ENCODE measurements at regions not wholly inside any gene's neighbourhood (a gene's known extent, or its start where the extent isn't known, plus 50 kb on each side); places are given as distances from the start of the nearest gene placed in this dataset.

GRCh38 chr1:228850141-228851100 is 115.1 kb downstream of the RHOU start:
- no peak for DNase-seq

GRCh38 chr1:228851193-228851592 is 115.9 kb downstream of the RHOU start:
- DNase-seq = no peak

- no peak for DNase-seq
Measured at GRCh38 chr1:228851618-228852017, 116.3 kb downstream of the RHOU start.

DNA sequence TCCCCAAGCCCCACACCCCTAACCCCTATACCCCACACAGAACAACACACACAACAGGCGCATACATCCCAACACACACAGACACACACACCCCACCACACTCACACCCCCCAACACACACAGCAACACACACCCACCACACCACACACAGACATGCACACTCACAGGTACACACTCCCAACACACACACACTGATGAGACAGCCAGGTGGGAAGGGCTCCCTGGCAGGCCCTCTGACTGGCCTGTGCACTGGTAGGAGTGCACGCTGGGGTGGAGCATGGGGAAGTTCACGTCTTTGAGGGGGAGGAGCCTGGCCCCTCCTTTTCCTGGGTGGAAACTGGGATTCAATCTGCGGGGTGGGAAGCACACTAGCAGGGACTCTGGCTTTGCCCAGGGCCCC is 116.7 kb downstream of the RHOU start:
- DNase-seq = no peak

- DNase-seq = no peak
Measured at GRCh38 chr1:228852511-228853088, 117.3 kb downstream of the RHOU start.

GRCh38 chr1:228853191-228853590 is 117.9 kb downstream of the RHOU start:
- no peak for DNase-seq

DNA sequence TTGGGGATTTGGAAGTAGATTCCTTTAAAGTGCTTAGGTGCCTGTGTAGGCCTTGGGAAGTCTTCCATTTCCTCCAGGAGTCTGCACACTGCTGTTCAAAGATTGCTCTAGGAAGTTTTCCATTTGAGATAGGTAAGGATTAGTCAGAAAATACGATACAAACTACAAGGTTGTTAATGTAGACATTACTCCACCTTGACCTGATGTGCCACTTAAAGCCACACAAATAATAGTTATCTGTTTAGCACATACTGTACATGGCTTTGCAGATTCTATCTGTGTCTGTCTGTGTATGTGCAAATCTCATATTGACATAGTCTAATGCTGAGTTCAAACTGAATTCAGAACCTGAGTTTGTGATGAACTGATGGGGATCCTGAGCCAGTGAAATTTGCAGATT is 118.4 kb downstream of the RHOU start:
- DNase-seq = no peak

DNA sequence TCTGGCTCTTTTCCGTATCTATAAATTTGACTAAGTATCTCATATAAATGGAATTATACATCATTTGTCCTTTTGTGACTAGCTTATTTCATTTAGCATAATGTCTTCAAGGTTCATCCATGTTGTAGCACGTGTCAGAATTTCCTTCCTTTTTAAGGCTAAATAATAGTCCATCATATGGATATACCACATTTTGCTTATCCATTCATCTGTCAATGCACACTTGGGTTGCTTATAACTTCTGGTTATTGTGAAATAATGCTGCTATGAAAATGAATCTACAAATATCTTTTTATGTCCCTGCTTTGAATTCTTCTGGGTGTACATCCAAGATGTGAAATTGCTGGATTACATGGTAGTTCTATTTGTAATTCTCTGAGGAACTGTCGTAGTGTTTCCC is 119.6 kb downstream of the RHOU start:
- DNase-seq = no peak

DNA sequence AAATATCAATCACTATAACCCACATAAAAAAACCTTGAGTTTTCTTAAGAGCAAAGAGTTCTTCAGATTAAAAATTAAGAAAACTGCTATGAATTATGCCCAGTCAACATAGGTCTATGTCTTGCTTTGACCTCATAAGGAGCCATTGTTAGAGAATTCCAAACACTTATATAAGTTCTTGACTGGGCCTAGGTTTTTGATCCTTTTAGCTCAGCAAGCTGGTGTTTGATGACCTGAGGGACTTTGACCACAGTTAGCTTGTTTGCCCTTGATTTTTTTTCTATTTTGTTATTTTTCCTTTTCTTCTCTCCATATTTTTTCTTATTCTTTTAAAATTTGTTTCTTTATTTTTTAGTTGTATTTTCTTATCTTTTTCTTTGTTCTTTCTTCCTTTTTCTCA is 122.3 kb downstream of the RHOU start:
- no peak for DNase-seq

DNA sequence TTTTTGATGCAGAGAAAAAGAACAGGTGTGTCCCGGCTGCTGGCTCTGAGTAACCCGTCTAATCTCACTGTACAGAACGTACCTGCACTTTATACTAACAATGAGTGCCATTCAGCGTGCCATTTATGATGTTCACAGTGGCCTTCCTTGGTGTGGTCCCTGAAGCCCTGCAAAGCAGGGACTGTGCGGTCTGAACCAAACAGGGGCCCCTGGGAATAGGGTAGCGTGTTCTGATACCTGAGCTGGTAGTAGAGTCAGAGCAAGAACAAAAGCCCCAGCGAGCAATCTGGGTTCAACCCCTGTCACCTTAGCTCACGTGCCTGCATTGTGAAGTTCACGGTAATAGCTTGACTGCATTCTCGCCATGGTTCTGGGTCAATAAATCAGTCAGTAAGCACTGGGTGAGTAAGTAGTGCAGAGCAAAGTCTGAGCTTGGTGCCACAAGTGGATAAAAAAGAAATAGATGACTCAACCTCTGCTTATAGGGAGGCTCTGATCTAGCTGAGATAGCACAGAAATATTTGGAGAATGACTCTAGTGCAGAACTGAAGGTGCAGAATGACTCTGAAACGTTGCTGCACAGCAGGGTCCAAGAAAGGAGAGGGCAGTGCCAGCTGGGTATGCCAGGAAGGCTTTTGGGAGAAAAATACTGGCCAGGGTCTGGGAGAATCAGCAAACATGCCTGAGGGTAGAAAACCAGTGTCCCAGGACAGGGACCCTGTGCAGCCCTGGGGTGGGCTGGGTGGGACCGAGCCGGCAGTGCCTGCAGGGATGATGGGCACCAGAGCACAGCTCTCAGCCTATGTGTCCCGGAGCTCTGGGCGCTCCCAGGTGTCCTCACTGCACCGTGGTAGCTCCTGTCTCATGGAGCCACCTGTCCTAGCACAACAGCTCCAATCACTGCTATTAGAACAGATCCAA is 125.9 kb downstream of the RHOU start:
- no peak for DNase-seq

DNA sequence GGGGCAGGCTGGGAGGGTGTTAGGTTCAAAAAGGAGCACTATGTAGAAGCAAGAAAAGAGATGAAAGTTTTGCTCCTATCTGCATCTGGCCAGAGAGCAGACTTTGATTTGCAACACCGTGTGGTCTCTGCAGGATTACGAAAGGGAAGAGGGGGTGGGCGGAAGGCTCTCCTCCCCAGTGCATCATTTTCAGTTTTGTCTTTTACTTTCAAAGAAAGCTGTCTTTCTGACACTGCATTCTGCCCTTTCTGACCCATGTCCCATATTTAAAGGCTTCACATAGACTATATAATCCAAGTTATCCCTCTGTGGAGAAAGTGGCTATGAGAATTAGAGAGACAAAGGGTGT is 126.5 kb downstream of the RHOU start:
- no peak for DNase-seq

GRCh38 chr1:228862542-228863505 is 127.5 kb downstream of the RHOU start:
- no peak for DNase-seq

DNA sequence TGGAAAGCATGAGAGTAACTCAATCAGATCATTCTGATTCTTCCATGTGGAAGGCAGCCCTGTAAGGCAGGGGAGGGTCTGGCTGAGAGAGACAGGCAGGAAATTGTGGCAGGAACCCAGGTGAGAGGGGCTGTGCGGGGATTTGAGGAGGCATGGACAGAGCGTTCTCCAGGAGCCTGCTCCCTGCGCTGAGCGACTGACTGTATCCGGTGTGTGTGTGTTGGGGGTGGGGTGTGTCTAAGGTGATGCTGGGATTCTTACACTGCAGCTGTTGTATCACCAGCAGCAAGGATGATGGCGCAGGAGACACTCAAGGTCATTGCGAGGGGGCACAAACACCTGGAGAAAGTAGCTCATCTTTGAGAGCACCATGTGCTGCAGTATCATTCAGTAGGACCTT is 128.5 kb downstream of the RHOU start:
- no peak for DNase-seq

- DNase-seq = no peak
Measured at GRCh38 chr1:228865627-228866330, 130.5 kb downstream of the RHOU start.

DNA sequence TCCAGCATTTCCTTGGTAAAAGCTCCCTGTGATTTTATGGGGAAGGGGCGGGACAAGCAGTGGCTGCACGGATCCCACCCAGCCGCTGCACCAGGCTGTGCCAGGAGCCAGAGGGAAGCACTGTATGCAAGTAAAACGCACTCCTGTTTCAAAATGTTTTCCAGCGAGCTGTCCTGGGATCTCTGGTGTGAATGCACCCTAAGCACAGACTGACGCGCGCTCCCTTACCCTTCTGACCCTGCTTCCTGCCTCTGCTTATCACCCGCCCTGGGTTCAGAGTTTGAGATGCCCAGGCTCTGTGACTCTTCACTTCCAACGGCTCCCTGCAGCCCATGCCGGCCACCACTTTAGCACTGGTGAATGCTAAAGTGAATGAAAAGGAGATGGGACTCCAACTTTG is 131.2 kb downstream of the RHOU start:
- no peak for DNase-seq

DNA sequence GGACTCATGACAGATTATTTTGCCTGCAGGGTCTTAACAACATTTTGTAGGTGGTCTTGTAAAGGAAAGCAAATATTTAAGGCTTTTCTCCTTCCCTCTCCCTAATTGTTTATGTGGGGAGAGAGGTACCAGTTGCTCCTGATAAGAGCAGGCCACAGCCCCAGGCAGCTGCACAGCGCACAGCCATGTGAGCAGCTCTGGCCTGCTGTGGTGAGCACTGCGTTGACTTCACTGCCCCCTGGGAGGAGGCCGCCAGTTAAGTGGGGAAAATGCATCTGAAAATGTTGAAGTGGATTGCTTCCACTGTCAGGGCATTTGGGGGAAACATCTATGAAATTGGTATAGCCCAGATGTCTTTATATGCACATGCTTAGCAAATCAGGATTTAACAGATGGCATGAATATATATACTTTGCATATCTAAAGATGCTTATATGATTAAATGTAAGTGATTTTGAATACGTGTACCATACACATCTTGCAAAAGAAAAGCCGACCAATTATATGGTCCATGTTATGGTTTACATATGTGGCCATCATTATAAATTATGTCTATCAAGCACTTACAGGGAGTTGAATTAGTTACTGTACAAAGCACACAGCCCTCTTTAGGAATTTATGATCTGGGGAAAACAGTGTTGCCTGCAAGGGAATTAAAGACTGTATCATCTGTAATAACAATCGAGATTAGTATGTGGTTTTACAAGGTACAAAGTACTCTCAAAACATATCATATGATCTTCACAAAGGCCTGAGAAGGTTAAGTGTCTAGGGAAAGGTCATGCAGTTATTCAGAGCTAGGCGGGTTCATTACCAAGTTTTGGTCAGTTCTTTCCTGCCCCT is 132.1 kb downstream of the RHOU start:
- peak; percentile 68 for DNase-seq

DNA sequence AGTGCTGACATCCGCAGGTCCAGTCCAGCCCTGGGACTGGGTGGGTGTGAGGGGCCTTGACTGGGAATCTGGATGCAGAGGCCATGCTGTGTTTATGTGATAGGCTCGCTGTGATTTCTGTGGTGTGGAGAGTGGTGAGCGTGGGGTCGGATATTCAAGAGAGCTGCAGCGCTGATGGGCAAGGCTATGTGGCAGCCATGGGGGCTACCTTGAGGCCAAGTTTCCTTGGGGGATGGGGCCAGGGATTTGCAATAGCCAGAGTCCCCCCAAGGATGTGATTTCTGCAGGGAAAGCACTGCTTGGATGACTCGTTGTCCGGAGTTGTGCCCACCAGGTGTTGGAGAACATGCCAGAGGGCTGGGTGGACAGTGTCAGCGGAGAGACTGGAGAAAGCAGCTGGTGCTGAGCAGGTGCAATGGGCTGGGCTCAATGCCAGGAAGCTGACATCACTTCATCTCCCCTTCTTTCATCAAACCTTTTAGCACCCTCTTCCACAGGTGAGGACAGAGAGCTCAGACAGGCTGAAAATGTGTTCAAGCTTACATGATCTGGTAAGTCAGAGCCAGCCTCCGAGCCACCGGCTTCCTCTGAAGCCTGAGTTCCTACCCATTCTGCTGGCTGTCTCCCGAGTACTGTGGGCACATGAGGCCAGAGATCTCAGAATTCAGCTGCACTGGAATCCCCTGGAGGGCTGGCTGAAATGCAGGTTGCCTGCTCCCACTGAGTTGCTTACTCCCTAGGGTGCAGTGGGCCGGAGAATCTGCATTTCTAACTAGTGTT is 132.9 kb downstream of the RHOU start:
- DNase-seq = no peak

DNA sequence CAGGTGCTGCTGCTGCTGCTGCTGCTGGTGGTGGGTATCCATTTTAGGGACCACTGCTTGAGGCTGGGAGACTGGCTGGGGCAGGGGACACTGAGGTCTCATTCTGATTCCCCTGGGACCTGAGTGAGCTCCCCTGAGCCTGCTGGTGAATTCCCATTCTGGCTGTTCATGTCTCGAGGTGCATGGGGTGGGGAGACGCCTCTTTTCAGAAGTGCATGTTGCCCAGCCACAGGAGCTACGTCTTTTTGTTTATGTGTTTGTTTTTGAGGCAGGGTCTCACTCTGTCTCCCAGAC is 133.4 kb downstream of the RHOU start:
- DNase-seq = no peak

GRCh38 chr1:228869312-228869824 is 134.1 kb downstream of the RHOU start:
- no peak for DNase-seq
